Neural progenitor cell (in vitro differentiated cells): ENCODE measurements at regions not wholly inside any gene's neighbourhood (a gene's known extent, or its start where the extent isn't known, plus 50 kb on each side); places are given as distances from the start of the nearest gene placed in this dataset.
A peak's percentile ranks its signal among the peaks of the same experiment; 100 is the strongest.
"Not testable (repeated sequence)": the region's sequence is repeated elsewhere in the genome, so short reads cannot be mapped to it uniquely, and the experiment has no call there.

Experiments used
- DNase-seq: peaks from one replicate; pipeline ENCODE4 v3.0.0-alpha.2; 2016; ENCODE audit warnings: low spot score
- H2AFZ ChIP-seq: fragments of 200-600 bp; sonication (generic); replicated peaks from 2 replicates; pipeline ENCODE4 v1.6.1; 2016; ENCODE audit warnings: antibody characterized with exemption
- H3F3A ChIP-seq: fragments of 200-600 bp; sonication (generic); 2 replicates; pipeline ENCODE4 v1.6.1; 2016; ENCODE audit warnings: antibody characterized with exemption, low read depth
- H3K27ac ChIP-seq: fragments of 200-600 bp; sonication (generic); 2 replicates; pipeline ENCODE4 v1.5.1; 2016; ENCODE audit warnings: mild to moderate bottlenecking
- H3K27me3 ChIP-seq: fragments of 200-600 bp; sonication (generic); 2 replicates; pipeline ENCODE4 v1.6.1; 2016; ENCODE audit warnings: mild to moderate bottlenecking, moderate library complexity
- H3K36me3 ChIP-seq: fragments of 200-600 bp; sonication (generic); 2 replicates; pipeline ENCODE4 v1.5.1; 2016
- H3K4me1 ChIP-seq: fragments of 200-600 bp; sonication (generic); 2 replicates; pipeline ENCODE4 v1.6.1; 2016; ENCODE audit warnings: mixed run types
- H3K4me2 ChIP-seq: fragments of 200-600 bp; sonication (generic); 2 replicates; pipeline ENCODE4 v1.6.1; 2016
- H3K4me3 ChIP-seq: fragments of 200-600 bp; sonication (generic); 2 replicates; pipeline ENCODE4 v1.5.1; 2016
- H3K79me2 ChIP-seq: fragments of 200-600 bp; sonication (generic); 2 replicates; pipeline ENCODE4 v1.6.1; 2016; ENCODE audit warnings: low read depth
- H3K9ac ChIP-seq: fragments of 200-600 bp; sonication (generic); 2 replicates; pipeline ENCODE4 v1.6.1; 2016
- H3K9me3 ChIP-seq: fragments of 200-600 bp; sonication (generic); 2 replicates; pipeline ENCODE4 v1.5.1; 2016; ENCODE audit warnings: low read depth
- H4K20me1 ChIP-seq: fragments of 200-600 bp; sonication (generic); 2 replicates; pipeline ENCODE4 v1.6.1; 2016; ENCODE audit warnings: low read depth
- H3K27ac Mint-ChIP-seq: 3 replicates; pipeline ENCODE4 v1.8.0; 2021; ENCODE audit warnings: mixed read lengths
- H3K27me3 Mint-ChIP-seq: 2 replicates; pipeline ENCODE4 v1.8.0; 2022; ENCODE audit warnings: low read depth, mild to moderate bottlenecking, inconsistent platforms, moderate library complexity, mixed read lengths; ENCODE audit not compliant: insufficient read depth
- H3K36me3 Mint-ChIP-seq: 3 replicates; pipeline ENCODE4 v1.8.0; 2021; ENCODE audit warnings: mixed read lengths
- H3K4me1 Mint-ChIP-seq: 3 replicates; pipeline ENCODE4 v1.8.0; 2021; ENCODE audit warnings: mixed read lengths
- H3K4me3 Mint-ChIP-seq: 3 replicates; pipeline ENCODE4 v1.8.0; 2021; ENCODE audit warnings: mild to moderate bottlenecking, moderate library complexity, mixed read lengths
- H3K9me3 Mint-ChIP-seq: 3 replicates; pipeline ENCODE4 v1.8.0; 2020; ENCODE audit warnings: mixed read lengths
- EZH2 ChIP-seq: fragments of 200-600 bp; sonication (generic); IDR thresholded peaks from 2 replicates; pipeline ENCODE4 v1.6.1; 2017; ENCODE audit warnings: antibody characterized with exemption, mild to moderate bottlenecking, moderate library complexity
- EZH2phosphoT487 ChIP-seq: fragments of 200-600 bp; sonication (generic); IDR thresholded peaks from 2 replicates; pipeline ENCODE4 v1.6.1; 2017; ENCODE audit warnings: antibody characterized with exemption
- TF ChIP-seq, protein P1 (sequence below): fragments of 200-600 bp; sonication (generic); IDR thresholded peaks from 2 replicates; pipeline ENCODE4 v1.5.1; 2017; ENCODE audit warnings: antibody characterized with exemption, mild to moderate bottlenecking

DNA sequence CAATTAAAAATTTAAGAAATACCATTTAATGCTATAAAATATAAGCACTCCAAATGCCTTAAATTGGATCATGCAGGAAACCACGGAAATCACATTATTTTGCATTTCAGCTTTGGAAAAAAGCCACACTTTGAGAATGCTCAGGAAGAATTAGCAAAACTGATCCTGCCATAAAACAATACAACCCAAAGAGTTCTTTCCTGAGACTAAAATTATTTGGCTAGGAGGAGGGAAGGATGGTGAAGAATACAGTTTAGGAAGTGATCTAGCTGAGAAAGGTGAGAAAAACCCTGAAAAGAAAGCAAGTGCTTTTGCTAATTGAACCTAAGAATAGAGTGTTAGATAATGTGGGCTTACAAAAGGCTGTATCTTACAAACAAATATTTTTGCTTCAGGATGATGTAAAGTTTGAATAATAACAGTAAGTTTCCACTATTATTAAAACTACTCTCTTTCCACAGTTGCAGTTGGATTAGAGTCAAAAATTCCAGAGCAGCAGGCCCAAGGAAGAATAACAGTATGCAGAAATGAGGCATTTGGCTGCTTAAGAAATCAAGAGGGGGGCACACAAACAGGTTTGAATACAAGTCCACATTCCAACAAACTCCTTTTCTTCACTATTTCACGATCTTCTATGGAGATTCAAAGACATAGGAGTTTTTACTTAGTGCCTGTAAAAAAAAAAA, 565.4 kb downstream of the RFPL4B start:
- TF ChIP-seq, protein P1, sequence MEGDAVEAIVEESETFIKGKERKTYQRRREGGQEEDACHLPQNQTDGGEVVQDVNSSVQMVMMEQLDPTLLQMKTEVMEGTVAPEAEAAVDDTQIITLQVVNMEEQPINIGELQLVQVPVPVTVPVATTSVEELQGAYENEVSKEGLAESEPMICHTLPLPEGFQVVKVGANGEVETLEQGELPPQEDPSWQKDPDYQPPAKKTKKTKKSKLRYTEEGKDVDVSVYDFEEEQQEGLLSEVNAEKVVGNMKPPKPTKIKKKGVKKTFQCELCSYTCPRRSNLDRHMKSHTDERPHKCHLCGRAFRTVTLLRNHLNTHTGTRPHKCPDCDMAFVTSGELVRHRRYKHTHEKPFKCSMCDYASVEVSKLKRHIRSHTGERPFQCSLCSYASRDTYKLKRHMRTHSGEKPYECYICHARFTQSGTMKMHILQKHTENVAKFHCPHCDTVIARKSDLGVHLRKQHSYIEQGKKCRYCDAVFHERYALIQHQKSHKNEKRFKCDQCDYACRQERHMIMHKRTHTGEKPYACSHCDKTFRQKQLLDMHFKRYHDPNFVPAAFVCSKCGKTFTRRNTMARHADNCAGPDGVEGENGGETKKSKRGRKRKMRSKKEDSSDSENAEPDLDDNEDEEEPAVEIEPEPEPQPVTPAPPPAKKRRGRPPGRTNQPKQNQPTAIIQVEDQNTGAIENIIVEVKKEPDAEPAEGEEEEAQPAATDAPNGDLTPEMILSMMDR, result no peak
- TF ChIP-seq EZH2phosphoT487 (no peak), EZH2 (no peak)

DNA sequence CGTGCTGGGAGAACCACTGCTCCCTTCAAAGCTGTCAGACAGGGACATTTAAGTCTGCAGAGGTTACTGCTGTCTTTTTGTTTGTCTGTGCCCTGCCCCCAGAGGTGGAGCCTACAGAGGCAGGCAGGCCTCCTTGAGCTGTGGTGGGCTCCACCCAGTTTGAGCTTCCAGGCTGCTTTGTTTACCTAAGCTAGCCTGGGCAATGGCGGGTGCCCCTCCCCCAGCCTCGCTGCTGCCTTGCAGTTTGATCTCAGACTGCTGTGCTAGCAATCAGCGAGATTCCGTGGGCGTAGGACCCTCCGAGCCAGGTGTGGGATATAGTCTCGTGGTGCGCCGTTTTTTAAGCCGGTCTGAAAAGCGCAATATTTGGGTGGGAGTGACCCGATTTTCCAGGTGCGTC, 572.6 kb downstream of the RFPL4B start:
- not testable (repeated sequence) for H3K9me3 ChIP-seq, H4K20me1 ChIP-seq, H3K4me1 Mint-ChIP-seq, H3K79me2 ChIP-seq, H3K27ac ChIP-seq, H3K27ac Mint-ChIP-seq, H3K27me3 ChIP-seq, H3K27me3 Mint-ChIP-seq, DNase-seq, H2AFZ ChIP-seq, H3K9ac ChIP-seq, H3F3A ChIP-seq, H3K4me1 ChIP-seq, H3K36me3 ChIP-seq, H3K4me3 Mint-ChIP-seq
- peaks cover 15% of the 10 kb centered on the region for H3K36me3 Mint-ChIP-seq
- Histone ChIP-seq H3K4me3 (peak overlapping the region; percentile 28), H3K4me2 (peak overlapping the region; percentile 67)
- H3K9me3 Mint-ChIP-seq, result peaks cover 35% of the 10 kb centered on the region

More for the DNA sequence above, 565.4 kb downstream of the RFPL4B start:
- H3K9ac ChIP-seq, result no peak overlapping the region
- Mint-ChIP-seq H3K4me3 (no peak overlapping the region), H3K27ac (peak overlapping the region; percentile 83), H3K36me3 (peaks cover 3% of the 10 kb centered on the region), H3K9me3 (peaks cover 8% of the 10 kb centered on the region), H3K4me1 (peaks cover 14% of the 10 kb centered on the region), H3K27me3 (no peaks in the 10 kb centered on the region)
- no peaks in the 10 kb centered on the region for H3K9me3 ChIP-seq
- H3K4me1 ChIP-seq, result peaks cover 16% of the 10 kb centered on the region
- H3K27ac ChIP-seq, result no peak overlapping the region
- DNase-seq, result peak; percentile 3
- no peaks in the 10 kb centered on the region for H4K20me1 ChIP-seq
- H2AFZ ChIP-seq, result no peak overlapping the region
- no peak overlapping the region for H3K4me3 ChIP-seq
- H3F3A ChIP-seq, result no peaks in the 10 kb centered on the region
- no peaks in the 10 kb centered on the region for H3K79me2 ChIP-seq
- H3K27me3 ChIP-seq, result no peaks in the 10 kb centered on the region
- H3K36me3 ChIP-seq, result no peaks in the 10 kb centered on the region
- peak overlapping the region; percentile 20 for H3K4me2 ChIP-seq

DNA sequence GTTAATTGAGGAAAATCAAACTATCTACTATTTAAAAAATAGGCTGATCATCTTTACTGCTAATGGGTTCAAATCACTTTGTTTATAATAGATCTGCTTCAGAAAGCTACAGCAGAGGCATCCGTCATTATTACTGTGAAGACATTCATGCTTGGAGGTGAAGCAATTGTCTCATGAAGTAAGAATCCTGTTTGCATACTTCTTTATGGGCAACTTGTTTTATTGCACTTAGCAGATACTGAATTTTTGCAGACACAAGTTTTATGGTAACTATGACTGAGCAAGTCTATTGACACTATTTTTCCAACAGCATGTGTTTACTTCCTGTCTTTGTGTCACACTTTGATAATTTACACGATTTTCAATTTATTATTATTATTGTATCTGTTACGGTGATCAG, 573.9 kb downstream of the RFPL4B start:
- H3K4me1 Mint-ChIP-seq, result no peaks in the 10 kb centered on the region
- peaks cover 36% of the 10 kb centered on the region for H3K9me3 Mint-ChIP-seq
- DNase-seq, result no peak

More for the DNA sequence above, 573.9 kb downstream of the RFPL4B start:
- Mint-ChIP-seq H3K4me3 (no peak overlapping the region), H3K36me3 (peaks cover 15% of the 10 kb centered on the region), H3K27me3 (peaks cover 6% of the 10 kb centered on the region), H3K27ac (no peak overlapping the region)
- Histone ChIP-seq H4K20me1 (no peaks in the 10 kb centered on the region), H3K9ac (no peak overlapping the region), H3K36me3 (no peaks in the 10 kb centered on the region), H3K9me3 (no peaks in the 10 kb centered on the region), H3K4me2 (no peak overlapping the region), H3K27me3 (no peaks in the 10 kb centered on the region), H3K4me3 (no peak overlapping the region), H2AFZ (no peak overlapping the region), H3K4me1 (no peaks in the 10 kb centered on the region), H3K79me2 (no peaks in the 10 kb centered on the region), H3K27ac (no peak overlapping the region), H3F3A (no peaks in the 10 kb centered on the region)
- TF ChIP-seq, protein P1, result no peak
- TF ChIP-seq EZH2 (no peak), EZH2phosphoT487 (no peak)
